Activated T-helper 17 cell treated with anti-CD3 and anti-CD28 coated beads, Interleukin-2, amount 50 U/mL, for 72 hours (primary cell): ENCODE measurements at regions not wholly inside any gene's neighbourhood (a gene's known extent, or its start where the extent isn't known, plus 50 kb on each side); places are given as distances from the start of the nearest gene placed in this dataset.

Source experiments
- ATAC-seq: fragments of 150-1000 bp; cut with Tn5 transposase; replicated peaks from 2 replicates; pipeline ENCODE4 v1.10.0; 2021; ENCODE audit warnings: mild to moderate bottlenecking, moderate library complexity
- H3K27ac Mint-ChIP-seq: one replicate; pipeline ENCODE4 v1.8.0; 2022; ENCODE audit warnings: mixed read lengths
- H3K27me3 Mint-ChIP-seq: one replicate; pipeline ENCODE4 v1.8.0; 2022; ENCODE audit warnings: mixed read lengths
- H3K36me3 Mint-ChIP-seq: one replicate; pipeline ENCODE4 v1.8.0; 2022; ENCODE audit warnings: low read depth, mild to moderate bottlenecking, mixed read lengths
- H3K4me1 Mint-ChIP-seq: one replicate; pipeline ENCODE4 v1.8.0; 2022; ENCODE audit warnings: mixed read lengths
- H3K4me3 Mint-ChIP-seq: one replicate; pipeline ENCODE4 v1.8.0; 2022; ENCODE audit warnings: mild to moderate bottlenecking, mixed read lengths
- H3K9me3 Mint-ChIP-seq: one replicate; pipeline ENCODE4 v1.8.0; 2022; ENCODE audit warnings: mixed read lengths

DNA sequence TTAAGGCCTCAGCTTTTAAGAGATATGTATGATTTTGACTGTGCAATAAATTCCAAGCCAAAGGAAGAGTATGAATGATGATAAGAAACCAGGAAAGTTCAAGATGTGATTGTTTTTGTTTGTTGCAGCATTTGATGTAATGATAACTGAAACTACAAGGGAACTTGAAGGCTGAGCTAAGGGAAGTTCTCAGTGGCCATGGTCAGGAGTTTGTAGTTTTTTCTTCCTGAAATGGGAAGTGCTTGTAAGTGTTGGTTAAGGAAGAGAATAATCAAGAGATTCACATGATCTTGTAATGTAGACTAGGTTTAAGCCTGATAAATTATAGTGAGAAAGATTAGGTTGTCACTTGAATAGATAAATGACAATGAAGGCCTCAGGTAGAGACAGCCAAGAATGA lies 53.4 kb downstream of the PTCHD4 start:
- no peaks in the 10 kb centered on the region for H3K9me3 Mint-ChIP-seq

DNA sequence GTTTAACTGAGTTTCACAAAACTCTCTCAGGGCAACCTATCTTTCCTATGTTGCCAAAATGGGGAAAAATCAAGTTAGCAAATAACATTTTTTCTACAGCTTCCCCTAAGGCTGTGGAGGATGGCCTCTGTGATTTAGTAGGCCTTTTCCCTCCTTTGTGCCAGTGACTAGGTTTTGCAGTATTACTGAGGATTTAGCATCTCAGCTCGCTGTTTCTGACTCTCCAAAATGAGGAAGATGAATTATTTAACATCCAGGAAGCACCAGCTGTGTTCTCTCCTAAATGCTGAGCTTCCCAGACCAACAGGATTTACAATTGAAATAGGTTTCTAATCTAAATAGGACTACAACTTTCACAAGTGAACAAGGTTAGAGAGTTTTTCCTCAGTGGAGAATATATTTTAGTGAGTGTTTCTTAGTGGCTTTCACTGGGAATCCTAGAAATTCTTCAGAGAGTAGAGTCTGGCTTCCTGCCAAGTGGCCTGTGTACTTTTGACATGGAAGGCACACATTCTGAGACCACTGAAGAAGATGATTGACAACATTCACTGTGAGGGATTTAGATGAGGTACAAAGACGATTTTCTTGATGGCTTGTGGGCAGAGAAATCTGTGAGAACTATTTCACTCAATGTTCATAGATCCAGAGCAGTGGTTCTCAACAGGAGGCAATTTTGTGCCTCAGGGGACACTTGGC lies 62.4 kb downstream of the PTCHD4 start:
- Mint-ChIP-seq H3K4me1 (no peaks in the 10 kb centered on the region), H3K27me3 (peaks cover 8% of the 10 kb centered on the region)
- no peak for ATAC-seq

More for the DNA sequence above, 53.4 kb downstream of the PTCHD4 start:
- H3K4me3 Mint-ChIP-seq = no peak overlapping the region
- no peaks in the 10 kb centered on the region for H3K4me1 Mint-ChIP-seq
- no peak overlapping the region for H3K27ac Mint-ChIP-seq
- ATAC-seq = no peak
- no peaks in the 10 kb centered on the region for H3K36me3 Mint-ChIP-seq
- H3K27me3 Mint-ChIP-seq = no peaks in the 10 kb centered on the region

DNA sequence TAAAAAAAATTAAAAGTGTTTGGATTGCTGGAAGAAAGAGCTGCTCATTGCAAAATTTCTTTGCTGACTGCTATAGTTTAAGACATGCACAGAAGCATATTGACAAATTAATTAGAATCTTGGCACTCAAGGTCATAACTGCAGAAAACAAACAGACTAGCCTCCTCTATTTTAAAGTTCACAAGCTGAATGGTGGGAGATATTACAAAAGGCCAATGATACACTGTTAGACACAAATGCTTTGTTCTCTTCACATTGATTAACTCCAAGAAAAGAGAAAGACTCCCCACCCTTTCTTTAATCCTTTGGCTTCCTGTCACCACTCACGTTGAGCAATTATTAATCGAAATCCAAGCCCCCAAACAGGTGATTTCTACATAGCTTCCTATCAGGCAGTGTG lies 69.1 kb downstream of the PTCHD4 start:
- Mint-ChIP-seq H3K4me1 (no peaks in the 10 kb centered on the region), H3K9me3 (no peaks in the 10 kb centered on the region), H3K27me3 (no peaks in the 10 kb centered on the region), H3K36me3 (no peaks in the 10 kb centered on the region), H3K4me3 (no peak overlapping the region), H3K27ac (no peak overlapping the region)
- no peak for ATAC-seq

More for the DNA sequence above, 62.4 kb downstream of the PTCHD4 start:
- peaks cover 6% of the 10 kb centered on the region for H3K9me3 Mint-ChIP-seq
- H3K36me3 Mint-ChIP-seq = no peaks in the 10 kb centered on the region
- H3K4me3 Mint-ChIP-seq = no peak overlapping the region
- H3K27ac Mint-ChIP-seq = no peak overlapping the region

DNA sequence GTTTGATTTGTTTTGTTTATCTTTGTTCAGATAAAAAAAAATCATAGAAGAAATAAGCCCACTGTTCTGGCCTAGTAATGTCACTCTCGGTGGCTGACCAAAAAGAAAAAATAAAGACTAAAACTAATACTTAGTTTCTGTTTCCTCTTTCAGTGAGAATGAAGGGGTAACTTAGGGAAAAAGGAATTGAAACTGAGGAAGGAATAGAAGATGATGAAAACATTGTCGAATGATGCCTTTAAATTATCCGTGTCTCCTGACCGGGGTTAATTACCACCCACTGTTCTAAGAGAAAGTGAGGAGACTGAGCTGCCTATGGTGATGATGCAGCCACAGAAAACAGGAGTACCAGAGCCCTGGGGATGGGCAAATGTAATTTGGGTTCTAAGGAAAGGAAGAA lies 73.1 kb downstream of the PTCHD4 start:
- no peak for ATAC-seq
- no peaks in the 10 kb centered on the region for H3K36me3 Mint-ChIP-seq
- no peaks in the 10 kb centered on the region for H3K27me3 Mint-ChIP-seq
- H3K9me3 Mint-ChIP-seq = no peaks in the 10 kb centered on the region
- no peak overlapping the region for H3K27ac Mint-ChIP-seq
- no peaks in the 10 kb centered on the region for H3K4me1 Mint-ChIP-seq
- H3K4me3 Mint-ChIP-seq = no peak overlapping the region

DNA sequence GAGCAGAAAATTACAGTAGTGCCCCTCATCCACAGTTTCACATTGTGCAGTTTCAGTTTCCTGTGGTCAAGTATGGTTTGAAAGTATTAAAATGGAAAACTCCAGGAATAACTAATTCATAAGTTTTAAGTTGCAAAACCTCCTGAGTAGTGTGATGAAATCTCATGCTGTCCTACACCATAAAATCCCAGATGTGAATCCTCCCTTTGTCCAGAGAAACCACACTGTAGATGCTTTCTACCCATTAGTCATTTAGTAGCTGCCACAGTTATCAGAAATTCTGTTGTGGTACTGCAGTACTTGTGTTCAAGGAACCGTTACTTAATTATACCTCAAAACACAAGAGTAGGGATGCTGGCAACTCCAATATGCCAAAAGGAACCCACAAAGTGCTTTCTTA lies 74.7 kb downstream of the PTCHD4 start:
- no peak for ATAC-seq
- no peaks in the 10 kb centered on the region for H3K27me3 Mint-ChIP-seq
- H3K36me3 Mint-ChIP-seq = no peaks in the 10 kb centered on the region
- no peaks in the 10 kb centered on the region for H3K9me3 Mint-ChIP-seq
- no peaks in the 10 kb centered on the region for H3K4me1 Mint-ChIP-seq
- H3K4me3 Mint-ChIP-seq = no peak overlapping the region
- H3K27ac Mint-ChIP-seq = no peak overlapping the region

DNA sequence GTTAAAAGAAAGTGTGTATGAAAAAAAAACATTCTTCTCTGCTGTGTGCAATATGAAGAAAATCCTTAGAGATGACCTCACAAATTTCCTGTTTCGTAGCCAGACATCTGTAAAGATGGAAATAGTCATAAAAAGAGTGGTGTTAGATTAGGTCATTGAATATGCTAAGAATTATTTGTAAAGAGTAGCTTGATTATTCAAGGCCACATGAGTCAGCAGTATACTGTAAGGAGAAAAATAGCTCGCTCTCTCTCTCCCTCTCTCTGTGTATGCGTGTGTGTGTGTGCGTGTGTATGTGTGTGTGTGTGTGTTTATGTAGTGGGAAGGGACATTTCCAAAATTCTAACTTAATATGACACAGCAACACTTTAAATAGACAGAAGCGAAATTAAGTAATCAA lies 78.8 kb downstream of the PTCHD4 start:
- no peaks in the 10 kb centered on the region for H3K36me3 Mint-ChIP-seq
- H3K4me1 Mint-ChIP-seq = no peaks in the 10 kb centered on the region
- ATAC-seq = no peak
- no peaks in the 10 kb centered on the region for H3K9me3 Mint-ChIP-seq
- H3K27me3 Mint-ChIP-seq = no peaks in the 10 kb centered on the region
- no peak overlapping the region for H3K4me3 Mint-ChIP-seq
- H3K27ac Mint-ChIP-seq = no peak overlapping the region

DNA sequence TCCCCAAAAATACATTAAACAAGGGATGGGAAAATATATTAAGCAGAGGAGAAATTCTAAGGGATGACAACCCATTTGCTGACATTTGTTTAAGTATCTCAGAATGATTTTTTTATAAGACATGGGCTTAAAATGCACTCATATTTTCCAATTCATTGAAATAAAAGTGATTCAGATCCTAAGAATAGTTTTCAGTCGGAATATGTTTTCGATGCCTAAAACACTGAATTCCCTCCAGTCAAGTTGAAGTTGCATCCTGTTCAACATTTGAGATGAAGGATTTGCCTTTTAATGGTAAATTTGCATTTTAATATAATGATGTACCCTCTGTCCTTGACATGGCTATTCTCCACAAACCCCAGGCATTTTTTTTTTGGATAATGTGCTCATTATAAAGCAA lies 79.3 kb downstream of the PTCHD4 start:
- no peak overlapping the region for H3K4me3 Mint-ChIP-seq
- no peak for ATAC-seq
- H3K36me3 Mint-ChIP-seq = no peaks in the 10 kb centered on the region
- H3K9me3 Mint-ChIP-seq = no peaks in the 10 kb centered on the region
- no peak overlapping the region for H3K27ac Mint-ChIP-seq
- H3K4me1 Mint-ChIP-seq = no peaks in the 10 kb centered on the region
- no peaks in the 10 kb centered on the region for H3K27me3 Mint-ChIP-seq

DNA sequence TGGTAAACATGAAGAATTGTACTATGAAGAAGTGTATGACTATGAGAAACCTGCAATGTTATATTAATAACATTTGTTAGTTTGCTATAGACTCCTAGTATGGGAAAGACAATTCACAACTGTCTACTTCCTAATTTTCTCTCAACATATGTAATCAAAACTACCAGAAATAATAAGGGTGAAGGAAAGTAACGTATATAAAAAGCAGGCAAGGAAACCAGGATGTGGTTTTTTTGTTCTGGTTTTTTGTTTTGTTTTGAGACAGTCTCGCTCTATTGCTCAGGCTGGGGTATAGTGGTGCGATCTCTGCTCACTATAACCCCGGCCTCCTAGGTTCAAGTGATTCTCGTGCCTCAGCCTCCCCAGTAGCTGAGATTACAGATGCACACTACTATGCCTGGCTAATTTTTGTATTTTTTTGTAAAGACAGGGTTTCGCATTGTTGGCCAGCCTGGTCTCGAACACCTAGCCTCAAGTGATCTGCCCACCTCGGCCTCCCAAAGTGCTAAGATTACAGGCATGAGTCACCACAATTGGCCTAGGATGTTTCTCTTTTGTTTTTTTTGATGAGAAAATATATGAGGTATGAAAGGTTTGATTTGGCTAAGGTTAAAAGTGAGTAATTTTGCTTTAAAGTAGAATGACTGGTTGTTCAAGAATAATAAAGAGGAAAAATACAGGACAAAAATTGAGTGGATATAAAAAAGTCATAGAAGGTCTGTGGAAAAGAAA lies 83.1 kb downstream of the PTCHD4 start:
- Mint-ChIP-seq H3K27ac (no peak overlapping the region), H3K4me1 (no peaks in the 10 kb centered on the region), H3K36me3 (no peaks in the 10 kb centered on the region), H3K9me3 (no peaks in the 10 kb centered on the region), H3K27me3 (no peaks in the 10 kb centered on the region), H3K4me3 (no peak overlapping the region)
- ATAC-seq = peak; percentile 59

DNA sequence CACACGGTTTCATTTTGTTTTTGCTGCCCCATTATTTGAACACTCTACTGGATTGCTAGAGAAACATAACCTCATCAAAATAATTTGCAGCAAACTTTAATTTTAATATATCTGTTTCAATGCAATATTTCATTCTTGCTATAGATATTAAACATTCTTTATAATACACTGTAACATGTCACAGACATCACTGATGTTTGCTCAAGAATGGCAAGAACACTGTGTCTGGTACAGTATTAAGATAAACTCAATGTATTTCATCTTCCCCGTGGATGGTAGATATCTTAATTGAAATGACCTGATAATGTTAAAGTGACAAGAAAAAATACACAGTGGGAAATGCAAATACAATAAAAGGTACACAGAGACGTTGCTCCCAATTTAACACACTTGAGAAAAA lies 86.0 kb downstream of the PTCHD4 start:
- no peak for ATAC-seq
- H3K4me3 Mint-ChIP-seq = no peak overlapping the region

DNA sequence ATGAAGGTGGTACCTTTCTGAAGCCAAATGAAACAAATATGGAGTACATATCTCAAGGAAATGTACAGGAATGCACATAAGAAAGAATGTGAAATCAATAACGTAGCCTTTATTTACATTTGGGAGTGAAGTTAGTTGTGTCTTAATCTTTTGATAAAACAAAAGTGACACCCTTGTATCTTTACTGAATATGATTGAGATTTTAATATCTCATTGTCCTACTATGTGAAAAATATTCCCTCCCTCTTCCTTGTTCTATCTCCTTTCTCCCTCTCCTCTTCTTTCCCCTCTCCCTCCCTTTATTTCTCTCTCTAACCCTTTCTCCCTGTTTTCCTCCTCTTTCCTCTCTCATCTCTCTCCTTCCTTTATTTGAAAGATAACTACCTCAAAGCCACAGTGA lies 89.1 kb downstream of the PTCHD4 start:
- no peaks in the 10 kb centered on the region for H3K9me3 Mint-ChIP-seq
- ATAC-seq = no peak
- H3K36me3 Mint-ChIP-seq = no peaks in the 10 kb centered on the region
- no peak overlapping the region for H3K4me3 Mint-ChIP-seq
- peaks cover 6% of the 10 kb centered on the region for H3K27me3 Mint-ChIP-seq
- H3K27ac Mint-ChIP-seq = no peak overlapping the region
- no peaks in the 10 kb centered on the region for H3K4me1 Mint-ChIP-seq

More for the DNA sequence above, 86.0 kb downstream of the PTCHD4 start:
- H3K27ac Mint-ChIP-seq = no peak overlapping the region
- no peaks in the 10 kb centered on the region for H3K36me3 Mint-ChIP-seq
- no peaks in the 10 kb centered on the region for H3K9me3 Mint-ChIP-seq
- H3K27me3 Mint-ChIP-seq = no peaks in the 10 kb centered on the region
- H3K4me1 Mint-ChIP-seq = no peaks in the 10 kb centered on the region

DNA sequence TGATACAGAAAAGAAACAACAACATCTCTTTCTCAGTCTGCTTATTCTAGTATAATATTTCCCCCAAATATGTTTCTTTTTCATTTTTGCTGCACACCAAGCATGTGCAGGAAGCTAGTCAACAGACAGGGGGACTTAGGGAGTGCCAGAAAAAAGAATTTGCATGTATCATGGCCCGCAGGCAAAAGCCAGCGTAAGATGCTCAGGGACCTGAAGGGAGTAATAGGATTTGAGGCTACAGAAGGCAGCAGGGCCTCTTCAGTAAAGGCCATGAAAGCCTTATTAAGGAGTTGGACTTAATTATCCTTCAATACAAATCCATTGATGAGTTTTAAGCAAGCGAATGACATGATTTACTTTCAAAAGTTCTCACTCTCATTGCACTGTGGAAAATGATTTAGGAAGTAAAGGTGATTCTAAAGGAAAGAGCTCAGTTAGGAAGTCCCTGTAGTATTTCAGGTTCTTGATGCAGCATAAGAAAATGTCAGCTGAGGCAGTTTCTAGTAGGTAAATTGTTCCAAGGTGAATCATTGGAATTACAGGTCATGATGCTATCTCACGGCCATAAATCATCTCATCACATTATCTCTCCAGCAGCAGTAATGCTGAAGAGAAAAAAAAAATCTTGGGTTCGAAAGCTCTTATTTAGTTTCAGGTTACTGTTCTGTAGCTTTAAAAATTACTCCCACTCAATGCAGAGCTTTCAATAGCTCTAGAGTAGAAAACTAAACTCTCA lies 94.8 kb downstream of the PTCHD4 start:
- H3K9me3 Mint-ChIP-seq = peaks cover 3% of the 10 kb centered on the region

DNA sequence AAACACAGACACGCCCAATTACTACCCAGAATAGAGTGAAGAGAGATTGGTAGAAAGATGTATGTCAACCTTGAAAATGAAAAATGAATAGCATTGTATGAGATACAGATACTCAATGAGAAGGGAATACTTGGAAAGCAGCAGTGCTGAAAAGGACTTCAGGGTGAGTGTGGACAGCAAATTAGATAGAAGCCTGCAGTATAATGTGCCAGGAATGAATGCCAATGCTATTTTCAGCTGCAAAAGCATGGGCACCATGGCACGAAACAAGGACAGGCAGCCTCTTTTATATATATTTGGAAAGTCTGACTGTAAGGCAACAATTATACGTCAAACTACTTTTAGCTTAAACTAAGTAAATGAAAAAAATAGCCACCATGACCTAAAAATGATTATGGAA lies 118.2 kb downstream of the PTCHD4 start:
- ATAC-seq = no peak
- Mint-ChIP-seq H3K4me3 (no peak overlapping the region), H3K4me1 (no peaks in the 10 kb centered on the region), H3K9me3 (no peaks in the 10 kb centered on the region), H3K36me3 (no peaks in the 10 kb centered on the region), H3K27me3 (peaks cover 13% of the 10 kb centered on the region), H3K27ac (no peak overlapping the region)

More for the DNA sequence above, 94.8 kb downstream of the PTCHD4 start:
- no peak for ATAC-seq
- Mint-ChIP-seq H3K4me3 (no peak overlapping the region), H3K4me1 (no peaks in the 10 kb centered on the region), H3K27ac (no peak overlapping the region), H3K27me3 (peaks cover 6% of the 10 kb centered on the region), H3K36me3 (no peaks in the 10 kb centered on the region)

DNA sequence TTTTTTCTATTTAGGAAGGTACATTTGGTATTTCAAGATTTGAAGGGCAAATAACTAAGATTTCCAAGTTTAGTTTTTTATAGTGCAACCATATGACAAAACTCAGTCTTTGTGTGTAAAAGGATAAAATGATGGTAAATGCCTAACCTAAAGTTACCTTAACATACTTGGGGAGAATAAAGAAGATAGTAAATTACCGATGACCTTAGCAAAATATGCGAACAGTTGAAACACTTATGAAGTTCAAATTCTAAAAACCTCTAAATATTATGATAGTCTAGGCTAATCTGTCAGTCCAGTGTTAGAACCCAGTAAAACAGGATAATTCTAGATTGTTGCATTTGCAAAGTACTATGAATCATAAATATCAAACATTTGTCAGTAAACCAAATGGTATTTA lies 127.5 kb downstream of the PTCHD4 start:
- H3K36me3 Mint-ChIP-seq = no peaks in the 10 kb centered on the region
- no peak overlapping the region for H3K27ac Mint-ChIP-seq
- no peaks in the 10 kb centered on the region for H3K27me3 Mint-ChIP-seq
- no peak overlapping the region for H3K4me3 Mint-ChIP-seq
- ATAC-seq = no peak
- no peaks in the 10 kb centered on the region for H3K4me1 Mint-ChIP-seq
- H3K9me3 Mint-ChIP-seq = no peaks in the 10 kb centered on the region

DNA sequence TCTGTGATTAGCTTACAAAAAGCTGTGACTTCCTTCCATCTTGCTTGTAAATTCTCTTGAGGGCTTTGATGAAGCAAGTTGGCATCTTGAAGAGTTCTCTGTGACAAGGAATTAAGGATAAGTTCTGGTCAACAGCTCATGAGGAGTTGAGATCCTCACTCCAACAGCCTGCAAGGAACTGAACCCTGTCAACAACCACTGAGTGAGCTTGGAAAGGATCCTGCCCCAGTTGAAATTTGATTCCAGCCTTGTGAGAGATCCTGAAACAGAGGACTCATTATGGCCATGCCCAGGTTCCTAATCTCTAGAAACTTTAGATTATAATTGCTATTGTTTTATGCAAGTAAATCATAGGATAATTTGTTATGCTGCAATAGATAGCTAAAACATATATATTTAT lies 133.7 kb downstream of the PTCHD4 start:
- H3K4me1 Mint-ChIP-seq = no peaks in the 10 kb centered on the region
- no peaks in the 10 kb centered on the region for H3K36me3 Mint-ChIP-seq
- H3K4me3 Mint-ChIP-seq = no peak overlapping the region

DNA sequence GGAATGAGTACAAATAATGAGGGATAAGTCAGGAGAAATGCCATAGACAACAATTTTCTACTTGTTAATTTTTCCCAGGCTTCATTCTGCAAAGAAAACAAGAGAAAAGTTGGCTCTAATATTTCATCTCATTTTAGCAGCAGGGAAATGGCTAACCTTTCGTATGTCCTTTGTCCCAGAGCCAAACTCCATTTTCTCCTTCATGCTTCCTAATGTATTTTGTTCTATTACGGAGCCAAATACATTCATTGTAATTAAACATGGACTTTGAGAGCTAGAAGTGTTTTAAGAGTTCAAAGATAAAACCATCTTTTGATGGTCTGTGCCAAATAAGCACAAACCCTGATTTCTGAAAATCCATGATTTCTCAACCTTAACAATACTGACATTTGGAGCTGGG lies 136.9 kb downstream of the PTCHD4 start:
- Mint-ChIP-seq H3K4me3 (no peak overlapping the region), H3K36me3 (no peaks in the 10 kb centered on the region), H3K27ac (no peak overlapping the region), H3K4me1 (no peaks in the 10 kb centered on the region), H3K27me3 (peaks cover 6% of the 10 kb centered on the region), H3K9me3 (no peaks in the 10 kb centered on the region)
- ATAC-seq = no peak

More for the DNA sequence above, 133.7 kb downstream of the PTCHD4 start:
- no peak for ATAC-seq
- no peaks in the 10 kb centered on the region for H3K9me3 Mint-ChIP-seq
- no peak overlapping the region for H3K27ac Mint-ChIP-seq
- peaks cover 6% of the 10 kb centered on the region for H3K27me3 Mint-ChIP-seq
